Breast epithelium (tissue), 4 donors: ENCODE measurements at regions not wholly inside any gene's neighbourhood (a gene's known extent, or its start where the extent isn't known, plus 50 kb on each side); places are given as distances from the start of the nearest gene placed in this dataset.

Experiments
- DNase-seq, 2 donors: peaks; one replicate each; pipeline ENCODE4 v3.0.0-alpha.2; 2019; ENCODE audit warnings: low spot score in 2 of 2
- H3K27ac ChIP-seq, 2 donors: fragments of 200-600 bp; sonication (generic) in 1 of 2; one replicate each; pipeline ENCODE4 v1.5.1; 2016 to 2019; ENCODE audit warnings: mild to moderate bottlenecking in 1 of 2
- H3K27me3 ChIP-seq, 2 donors: fragments of 200-600 bp; sonication (generic) in 1 of 2; one replicate each; pipeline versions ENCODE4 v1.5.1 to v1.6.0; 2017 to 2019; ENCODE audit warnings: control low read depth in 1 of 2, mild to moderate bottlenecking in 1 of 2
- H3K36me3 ChIP-seq: fragments of 200-600 bp; one replicate; pipeline ENCODE4 v1.5.1; 2019
- H3K4me1 ChIP-seq, 2 donors: fragments of 200-600 bp; sonication (generic); one replicate each; pipeline ENCODE4 v1.5.1; 2016 to 2019; ENCODE audit warnings: control low read depth in 1 of 2
- H3K4me3 ChIP-seq, 3 donors: fragments of 200-600 bp; sonication (generic); 1 replicate in 2 of 3; 2 replicates in 1 of 3; pipeline ENCODE4 v1.5.1; 2016 to 2019; ENCODE audit warnings: mild to moderate bottlenecking in 3 of 3, moderate library complexity in 2 of 3
- H3K9me3 ChIP-seq, 2 donors: fragments of 200-600 bp; sonication (generic) in 1 of 2; one replicate each; pipeline ENCODE4 v1.5.1; 2016 to 2019; ENCODE audit warnings: control low read depth in 1 of 2
- CTCF ChIP-seq, 3 donors: fragments of 450-650 bp; IDR thresholded peaks; one replicate each; pipeline ENCODE4 v1.5.1; 2016 to 2017; ENCODE audit warnings: antibody characterized with exemption in 3 of 3, mild to moderate bottlenecking in 3 of 3, moderate library complexity in 3 of 3
- POLR2A ChIP-seq: fragments of 450-650 bp; IDR thresholded peaks from one replicate; pipeline ENCODE4 v1.6.1; 2016; ENCODE audit warnings: antibody characterized with exemption, mild to moderate bottlenecking, moderate library complexity
- POLR2AphosphoS5 ChIP-seq, 3 donors: sonication (generic); formaldehyde crosslinking; IDR thresholded peaks; one replicate each; pipeline ENCODE4 v1.6.1; 2017; ENCODE audit warnings: antibody characterized with exemption in 3 of 3
- intact Hi-C: fragments of 100-400 bp; cut with DNase I; formaldehyde crosslinking; loops from one replicate; pipeline ENCODE4 v1.15.1; 2023; ENCODE audit warnings: low total_unique reads

GRCh38 chr10:64206409-64206808, 685.2 kb downstream of the REEP3 start:
- Histone ChIP-seq H3K27me3 (no peaks in the 10 kb centered on the region), H3K4me1 (no peaks in the 10 kb centered on the region), H3K4me3 (no peak overlapping the region), H3K36me3 (no peaks in the 10 kb centered on the region), H3K27ac (no peak overlapping the region), H3K9me3 (no peaks in the 10 kb centered on the region)
- TF ChIP-seq CTCF (IDR thresholded peaks at IDR 0.05) (no peak), POLR2AphosphoS5 (IDR thresholded peaks at IDR 0.05) (no peak), POLR2A (no peak)
- intact Hi-C loops: no loop called here
- no peak for DNase-seq

GRCh38 chr10:64209561-64209960, 688.4 kb downstream of the REEP3 start:
- intact Hi-C loops: no loop called here
- Histone ChIP-seq H3K4me1 (no peaks in the 10 kb centered on the region), H3K27ac (no peak overlapping the region), H3K36me3 (no peaks in the 10 kb centered on the region), H3K27me3 (no peaks in the 10 kb centered on the region), H3K9me3 (no peaks in the 10 kb centered on the region), H3K4me3 (no peak overlapping the region)
- DNase-seq: no peak
- TF ChIP-seq POLR2AphosphoS5 (IDR thresholded peaks at IDR 0.05) (no peak), POLR2A (no peak), CTCF (IDR thresholded peaks at IDR 0.05) (no peak)

GRCh38 chr10:64210211-64210610, 689.0 kb downstream of the REEP3 start:
- Histone ChIP-seq H3K4me3 (no peak overlapping the region), H3K9me3 (no peaks in the 10 kb centered on the region), H3K36me3 (no peaks in the 10 kb centered on the region), H3K27me3 (no peaks in the 10 kb centered on the region), H3K4me1 (no peaks in the 10 kb centered on the region), H3K27ac (no peak overlapping the region)
- intact Hi-C loops: no loop called here
- TF ChIP-seq POLR2A (no peak), POLR2AphosphoS5 (IDR thresholded peaks at IDR 0.05) (no peak), CTCF (IDR thresholded peaks at IDR 0.05) (no peak)
- DNase-seq: no peak

- Histone ChIP-seq H3K27ac (no peak overlapping the region), H3K4me1 (no peaks in the 10 kb centered on the region), H3K27me3 (no peaks in the 10 kb centered on the region), H3K9me3 (no peaks in the 10 kb centered on the region), H3K4me3 (no peak overlapping the region), H3K36me3 (no peaks in the 10 kb centered on the region)
- TF ChIP-seq POLR2AphosphoS5 (IDR thresholded peaks at IDR 0.05) (no peak), CTCF (IDR thresholded peaks at IDR 0.05) (no peak), POLR2A (no peak)
- intact Hi-C loops: no loop called here
- DNase-seq: no peak
Observed at GRCh38 chr10:64211466-64211865, 690.3 kb downstream of the REEP3 start.

GRCh38 chr10:64215088-64215487, 693.9 kb downstream of the REEP3 start:
- TF ChIP-seq POLR2A: no peak
- TF ChIP-seq POLR2AphosphoS5 (IDR thresholded peaks at IDR 0.05): no peak
- TF ChIP-seq CTCF (IDR thresholded peaks at IDR 0.05): no peak
- H3K4me3 ChIP-seq: no peak overlapping the region
- intact Hi-C loops: no loop called here
- DNase-seq: no peak
- no peaks in the 10 kb centered on the region for H3K36me3 ChIP-seq
- H3K27me3 ChIP-seq: no peaks in the 10 kb centered on the region
- no peaks in the 10 kb centered on the region for H3K4me1 ChIP-seq
- no peak overlapping the region for H3K27ac ChIP-seq
- no peaks in the 10 kb centered on the region for H3K9me3 ChIP-seq
